ENCODE measurements at regions not wholly inside any gene's neighbourhood (a gene's known extent, or its start where the extent isn't known, plus 50 kb on each side); places are given as distances from the start of the nearest gene placed in this dataset. TPM values are rescaled to one million over a fixed set of nuclear protein-coding genes. Genes with fewer than 3 reads are reported as not detected.
A peak's percentile ranks its signal among the peaks of the same experiment; 100 is the strongest.

- TF ChIP-seq HBP1 (CRISPR knock-in tag; IDR thresholded peaks at IDR 0.05): no peak
Observed at GRCh38 chr12:62205346-62205745, 54.9 kb upstream of the USP15 start (continued).

GRCh38 chr12:62207248-62207647, 53.0 kb upstream of the USP15 start:
- DNase-seq (ENCODE audit: extremely low read depth in 1 of 4, low spot score in 3 of 4) (no peak), FAIRE-seq (no peak), ATAC-seq (no peak)
- BruUV-seq (replicated peaks): no TSS peak
- Histone ChIP-seq H3K27me3 (ENCODE audit: control insufficient read depth in 2 of 2, insufficient read depth in 2 of 2, low read length in 2 of 2) (no peaks in the 10 kb centered on the region), H3K4me1 (replicated peaks in 1 of 2; ENCODE audit: control insufficient read depth in 2 of 2, insufficient read depth in 2 of 2, low read length in 2 of 2) (no peaks in the 10 kb centered on the region), H3K79me2 (ENCODE audit: control insufficient read depth, insufficient read depth, low read length) (no peaks in the 10 kb centered on the region), H3K9me1 (ENCODE audit: control insufficient read depth, insufficient read depth, low read length) (no peaks in the 10 kb centered on the region), H3K4me2 (ENCODE audit: insufficient read depth, low read length) (no peak overlapping the region), H4K20me1 (replicated peaks; ENCODE audit: control insufficient read depth, insufficient read depth, low read length) (no peaks in the 10 kb centered on the region), H3K36me3 (ENCODE audit: control insufficient read depth, insufficient read depth, low read length) (no peaks in the 10 kb centered on the region), H3K9me3 (replicated peaks; ENCODE audit: control insufficient read depth, insufficient read depth, low read depth, low read length) (no peaks in the 10 kb centered on the region), H2AFZ (ENCODE audit: low read depth, low read length) (no peak overlapping the region), H3K9ac (ENCODE audit: insufficient read depth in 1 of 2, low read depth in 2 of 2, low read length in 2 of 2) (no peak overlapping the region), H3K27ac (ENCODE audit: extremely low read depth, low read depth, low read length) (no peak overlapping the region), H3K4me3 (no peak overlapping the region)
- WGBS (ENCODE audit: insufficient coverage, low coverage, missing lambda C conversion rate): 5% methylated on average over 1 of the region's 1 CpG
- in situ Hi-C loops (cut with MboI) (no loop called here), intact Hi-C loops (cut with micrococcal nuclease) (no loop called here)
- TF ChIP-seq ZNF766 (CRISPR knock-in tag; conservative IDR thresholded peaks at IDR 0.05): no peak
- TF ChIP-seq ARID3A (IDR thresholded peaks at IDR 0.05; ENCODE audit: borderline replicate concordance, low read depth, low read length): no peak
- TF ChIP-seq ZNF316 (IDR thresholded peaks at IDR 0.05): peak; percentile 63; the same call in 1 of the 2 replicates
- POLR2A ChIA-PET: interaction anchor here (0.8 kb wide), 1 partner anchor 19 kb away, joined by 3 read pairs; no protein-coding TSS in a partner anchor
- CTCF ChIA-PET (ENCODE audit: low intra/inter-chr PET ratio): no interaction called here

Small RNAs in the stretch of these regions (small RNA-seq; reads per million reads assigned to genes)
- gene RF00019 (not detected), gene RF00413 (not detected)

Data from K562 (cell line).